MCF 10A (cell line): ENCODE measurements at regions not wholly inside any gene's neighbourhood (a gene's known extent, or its start where the extent isn't known, plus 50 kb on each side); places are given as distances from the start of the nearest gene placed in this dataset.

Experiments used
- BruUV-seq: library from RNA; stranded (reverse); fragments of 400-500 nt; replicated peaks from 2 replicates; lab custom pipeline; 2021; lab: Mats Ljungman, UMichigan
- CTCF ChIA-PET: fragments of 300-600 bp; sonication (Branson Sonifier 250); formaldehyde crosslinking; extraction: SDS; loops from one replicate; lab custom pipeline; 2021; ENCODE audit warnings: antibody characterized with exemption, inconsistent platforms; lab: Yijun Ruan, JAX
- POLR2A ChIA-PET: fragments of 300-600, 350-650 bp; sonication (Branson Sonifier 250); formaldehyde crosslinking; extraction: SDS; loops from one replicate; lab custom pipeline; 2020; ENCODE audit warnings: antibody characterized with exemption, inconsistent platforms; lab: Yijun Ruan, JAX
- DNase-seq: peaks from one replicate; pipeline ENCODE4 v3.0.0-alpha.2; 2018; ENCODE audit not compliant: unreplicated experiment
- H3K27ac Mint-ChIP-seq: one replicate; pipeline ENCODE4 v1.8.0; 2022; ENCODE audit warnings: mild to moderate bottlenecking, low read depth, mixed read lengths; ENCODE audit not compliant: unreplicated experiment
- H3K27me3 Mint-ChIP-seq: one replicate; pipeline ENCODE4 v1.8.0; 2022; ENCODE audit warnings: mixed read lengths; ENCODE audit not compliant: insufficient read depth, unreplicated experiment
- H3K36me3 Mint-ChIP-seq: one replicate; pipeline ENCODE4 v1.8.0; 2022; ENCODE audit warnings: mild to moderate bottlenecking, moderate library complexity, mixed read lengths; ENCODE audit not compliant: insufficient read depth, unreplicated experiment
- H3K4me1 Mint-ChIP-seq: one replicate; pipeline ENCODE4 v1.8.0; 2022; ENCODE audit warnings: mixed read lengths; ENCODE audit not compliant: insufficient read depth, unreplicated experiment
- H3K4me3 Mint-ChIP-seq: one replicate; pipeline ENCODE4 v1.8.0; 2022; ENCODE audit warnings: mild to moderate bottlenecking, moderate library complexity, mixed read lengths; ENCODE audit not compliant: unreplicated experiment
- H3K9me3 Mint-ChIP-seq: one replicate; pipeline ENCODE4 v1.8.0; 2022; ENCODE audit warnings: mixed read lengths; ENCODE audit not compliant: unreplicated experiment
- CTCF ChIP-seq: fragments of 200-600 bp; IDR thresholded peaks from one replicate; pipeline ENCODE4 v1.8.0; 2022; ENCODE audit warnings: antibody characterized with exemption, mild to moderate bottlenecking; ENCODE audit not compliant: unreplicated experiment
- intact Hi-C: fragments of 100-400 bp; cut with micrococcal nuclease; formaldehyde crosslinking; loops from 2 replicates; pipeline ENCODE4 v1.14.1; 2022

GRCh38 chr16:13429416-13429815 lies 490.5 kb upstream of the ERCC4 start:
- Mint-ChIP-seq H3K36me3 (no peaks in the 10 kb centered on the region), H3K4me1 (peaks cover 7% of the 10 kb centered on the region), H3K4me3 (no peak overlapping the region), H3K27ac (no peak overlapping the region), H3K9me3 (peaks cover 12% of the 10 kb centered on the region), H3K27me3 (no peaks in the 10 kb centered on the region)
- BruUV-seq = no TSS peak
- no peak for TF ChIP-seq CTCF
- POLR2A ChIA-PET = no interaction called here
- CTCF ChIA-PET = no interaction called here
- intact Hi-C loops = no loop called here
- DNase-seq = peak; percentile 17

GRCh38 chr16:13435415-13435814 lies 484.5 kb upstream of the ERCC4 start:
- H3K9me3 Mint-ChIP-seq = no peaks in the 10 kb centered on the region
- ChIA-PET CTCF (no interaction called here), POLR2A (no interaction called here)
- intact Hi-C loops = no loop called here
- H3K36me3 Mint-ChIP-seq = no peaks in the 10 kb centered on the region
- H3K27me3 Mint-ChIP-seq = no peaks in the 10 kb centered on the region
- peak overlapping the region; percentile 57 for H3K27ac Mint-ChIP-seq
- H3K4me3 Mint-ChIP-seq = no peak overlapping the region
- TF ChIP-seq CTCF = no peak
- H3K4me1 Mint-ChIP-seq = peaks cover 5% of the 10 kb centered on the region
- BruUV-seq = no TSS peak
- DNase-seq = no peak

- no TSS peak for BruUV-seq
- POLR2A ChIA-PET = no interaction called here
- peak overlapping the region; percentile 57 for H3K27ac Mint-ChIP-seq
- intact Hi-C loops = no loop called here
- H3K27me3 Mint-ChIP-seq = no peaks in the 10 kb centered on the region
- no peak overlapping the region for H3K4me3 Mint-ChIP-seq
- H3K36me3 Mint-ChIP-seq = no peaks in the 10 kb centered on the region
- DNase-seq = no peak
- no peaks in the 10 kb centered on the region for H3K9me3 Mint-ChIP-seq
- TF ChIP-seq CTCF = no peak
- H3K4me1 Mint-ChIP-seq = peaks cover 5% of the 10 kb centered on the region
- CTCF ChIA-PET = interaction anchor here (0.5 to 0.6 kb wide), 3 partner anchors 45 to 462 kb away, joined by 3 read pairs; no protein-coding TSS in a partner anchor
These were observed 484.0 kb upstream of the ERCC4 start for GRCh38 chr16:13435873-13436474.

- H3K4me1 Mint-ChIP-seq = peaks cover 5% of the 10 kb centered on the region
- ChIA-PET POLR2A (no interaction called here), CTCF (interaction anchor here (0.6 kb wide), 2 partner anchors 82 to 164 kb away, joined by 3 to 4 read pairs; no protein-coding TSS in a partner anchor)
- no peaks in the 10 kb centered on the region for H3K27me3 Mint-ChIP-seq
- no peak for TF ChIP-seq CTCF
- no peak overlapping the region for H3K4me3 Mint-ChIP-seq
- intact Hi-C loops = no loop called here
- H3K9me3 Mint-ChIP-seq = no peaks in the 10 kb centered on the region
- H3K27ac Mint-ChIP-seq = no peak overlapping the region
- no peaks in the 10 kb centered on the region for H3K36me3 Mint-ChIP-seq
- DNase-seq = peak; percentile 23
- no TSS peak for BruUV-seq
These were observed 483.1 kb upstream of the ERCC4 start for GRCh38 chr16:13436641-13437412.
